Astrocyte (in vitro differentiated cells and primary cell): ENCODE measurements at regions not wholly inside any gene's neighbourhood (a gene's known extent, or its start where the extent isn't known, plus 50 kb on each side); places are given as distances from the start of the nearest gene placed in this dataset.

Source experiments
- DNase-seq: peaks from one replicate; pipeline ENCODE4 v3.0.0-alpha.2; 2010; ENCODE audit warnings: low read depth
- FAIRE-seq: peaks from 2 replicates; lab custom pipeline; 2011; peaks lifted over from hg19 to GRCh38; lab: Jason Lieb, UNC
- H2AFZ ChIP-seq: 2 replicates; pipeline ENCODE4 v1.6.0; 2012; ENCODE audit warnings: low read depth, low read length, inconsistent platforms
- H3K27ac ChIP-seq: 2 replicates; pipeline ENCODE4 v1.5.1; 2011; ENCODE audit warnings: low read depth, low read length, inconsistent platforms
- H3K27me3 ChIP-seq: 2 replicates; pipeline ENCODE4 v1.6.0; 2011; ENCODE audit warnings: low read length, inconsistent platforms; ENCODE audit not compliant: insufficient read depth
- H3K36me3 ChIP-seq: 2 replicates; pipeline ENCODE4 v1.5.1; 2011; ENCODE audit warnings: low read length, inconsistent platforms; ENCODE audit not compliant: insufficient read depth
- H3K4me1 ChIP-seq: 2 replicates; pipeline ENCODE4 v1.5.1; 2011; ENCODE audit warnings: low read length, inconsistent platforms; ENCODE audit not compliant: insufficient read depth
- H3K4me2 ChIP-seq: 2 replicates; pipeline ENCODE4 v1.6.0; 2012; ENCODE audit warnings: low read length, inconsistent platforms
- H3K4me3 ChIP-seq: 2 replicates; pipeline ENCODE4 v1.5.1; 2011; ENCODE audit warnings: low read depth, mild to moderate bottlenecking, low read length, inconsistent platforms; ENCODE audit not compliant: insufficient read depth
- H3K79me2 ChIP-seq: 2 replicates; pipeline ENCODE4 v1.6.0; 2012; ENCODE audit warnings: mild to moderate bottlenecking, low read length, inconsistent platforms; ENCODE audit not compliant: insufficient read depth
- H3K9ac ChIP-seq: 2 replicates; pipeline ENCODE4 v1.6.0; 2012; ENCODE audit warnings: mild to moderate bottlenecking, low read length, inconsistent platforms
- H3K9me3 ChIP-seq: 2 replicates; pipeline ENCODE4 v1.5.1; 2012; ENCODE audit warnings: low read depth, mild to moderate bottlenecking, low read length, inconsistent platforms; ENCODE audit not compliant: insufficient read depth
- H4K20me1 ChIP-seq: 2 replicates; pipeline ENCODE4 v1.6.0; 2012; ENCODE audit warnings: low read length, inconsistent platforms; ENCODE audit not compliant: insufficient read depth
- H3K27ac Mint-ChIP-seq: one replicate; pipeline ENCODE4 v1.8.0; 2021; ENCODE audit warnings: mild to moderate bottlenecking, mixed read lengths; ENCODE audit not compliant: unreplicated experiment
- H3K27me3 Mint-ChIP-seq: one replicate; pipeline ENCODE4 v1.8.0; 2021; ENCODE audit warnings: low read depth, mixed read lengths; ENCODE audit not compliant: unreplicated experiment
- H3K36me3 Mint-ChIP-seq: one replicate; pipeline ENCODE4 v1.8.0; 2021; ENCODE audit warnings: low read depth, mixed read lengths; ENCODE audit not compliant: unreplicated experiment
- H3K4me1 Mint-ChIP-seq: one replicate; pipeline ENCODE4 v1.8.0; 2021; ENCODE audit warnings: low read depth, mixed read lengths; ENCODE audit not compliant: unreplicated experiment
- H3K4me3 Mint-ChIP-seq: one replicate; pipeline ENCODE4 v1.8.0; 2021; ENCODE audit warnings: mild to moderate bottlenecking, moderate library complexity, mixed read lengths; ENCODE audit not compliant: unreplicated experiment
- H3K9me3 Mint-ChIP-seq: one replicate; pipeline ENCODE4 v1.8.0; 2021; ENCODE audit warnings: mild to moderate bottlenecking, mixed read lengths; ENCODE audit not compliant: unreplicated experiment
- EZH2 ChIP-seq: IDR thresholded peaks from 2 replicates; pipeline ENCODE4 v1.6.1; 2012; ENCODE audit warnings: mild to moderate bottlenecking, low read length, inconsistent platforms; ENCODE audit not compliant: insufficient read depth
- TF ChIP-seq, protein P1 (sequence below): IDR thresholded peaks from 2 replicates; pipeline ENCODE4 v1.5.1; 2011; ENCODE audit warnings: low read depth, mild to moderate bottlenecking, inconsistent platforms, low read length, moderate library complexity; ENCODE audit not compliant: insufficient read depth

GRCh38 chr18:60082790-60083189 is 183.0 kb downstream of the PMAIP1 start:
- no peaks in the 10 kb centered on the region for H3K27me3 ChIP-seq
- H3K79me2 ChIP-seq = no peaks in the 10 kb centered on the region
- no peaks in the 10 kb centered on the region for H3K9me3 ChIP-seq
- H3K4me2 ChIP-seq = no peak overlapping the region
- no peak overlapping the region for H3K4me3 Mint-ChIP-seq
- no peak overlapping the region for H3K27ac ChIP-seq
- H3K36me3 Mint-ChIP-seq = no peaks in the 10 kb centered on the region
- H4K20me1 ChIP-seq = no peaks in the 10 kb centered on the region
- DNase-seq (peak; percentile 14), FAIRE-seq (no peak)
- H3K4me3 ChIP-seq = no peak overlapping the region
- H3K36me3 ChIP-seq = no peaks in the 10 kb centered on the region
- H3K9me3 Mint-ChIP-seq = peaks cover 2% of the 10 kb centered on the region
- no peak overlapping the region for H2AFZ ChIP-seq
- no peak overlapping the region for H3K9ac ChIP-seq
- no peak overlapping the region for H3K27ac Mint-ChIP-seq
- H3K4me1 ChIP-seq = no peaks in the 10 kb centered on the region
- no peaks in the 10 kb centered on the region for H3K27me3 Mint-ChIP-seq
- no peak for TF ChIP-seq EZH2
- TF ChIP-seq, protein P1, sequence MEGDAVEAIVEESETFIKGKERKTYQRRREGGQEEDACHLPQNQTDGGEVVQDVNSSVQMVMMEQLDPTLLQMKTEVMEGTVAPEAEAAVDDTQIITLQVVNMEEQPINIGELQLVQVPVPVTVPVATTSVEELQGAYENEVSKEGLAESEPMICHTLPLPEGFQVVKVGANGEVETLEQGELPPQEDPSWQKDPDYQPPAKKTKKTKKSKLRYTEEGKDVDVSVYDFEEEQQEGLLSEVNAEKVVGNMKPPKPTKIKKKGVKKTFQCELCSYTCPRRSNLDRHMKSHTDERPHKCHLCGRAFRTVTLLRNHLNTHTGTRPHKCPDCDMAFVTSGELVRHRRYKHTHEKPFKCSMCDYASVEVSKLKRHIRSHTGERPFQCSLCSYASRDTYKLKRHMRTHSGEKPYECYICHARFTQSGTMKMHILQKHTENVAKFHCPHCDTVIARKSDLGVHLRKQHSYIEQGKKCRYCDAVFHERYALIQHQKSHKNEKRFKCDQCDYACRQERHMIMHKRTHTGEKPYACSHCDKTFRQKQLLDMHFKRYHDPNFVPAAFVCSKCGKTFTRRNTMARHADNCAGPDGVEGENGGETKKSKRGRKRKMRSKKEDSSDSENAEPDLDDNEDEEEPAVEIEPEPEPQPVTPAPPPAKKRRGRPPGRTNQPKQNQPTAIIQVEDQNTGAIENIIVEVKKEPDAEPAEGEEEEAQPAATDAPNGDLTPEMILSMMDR = no peak
- peaks cover 2% of the 10 kb centered on the region for H3K4me1 Mint-ChIP-seq

DNA sequence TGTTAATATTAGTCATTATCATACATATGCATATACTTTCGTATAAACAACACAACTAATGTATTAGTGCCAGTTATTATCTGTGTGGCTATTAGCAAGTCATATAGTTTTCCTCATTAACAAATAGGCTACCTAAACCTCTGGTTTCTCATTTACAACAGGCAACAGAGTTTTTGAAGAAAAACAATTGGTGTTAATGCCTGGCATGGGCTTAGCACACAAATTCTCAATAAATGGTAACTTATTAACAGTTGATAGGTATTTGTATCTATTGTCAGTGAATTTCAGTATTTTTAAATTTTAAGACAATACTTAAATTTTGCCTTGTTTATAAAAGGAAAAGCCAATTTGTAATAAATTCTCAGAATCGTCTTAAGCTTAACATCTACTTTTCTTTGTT is 182.5 kb downstream of the PMAIP1 start:
- Histone ChIP-seq H3K9me3 (no peaks in the 10 kb centered on the region), H3K36me3 (no peaks in the 10 kb centered on the region), H2AFZ (no peak overlapping the region), H3K79me2 (no peaks in the 10 kb centered on the region), H3K4me2 (no peak overlapping the region), H4K20me1 (no peaks in the 10 kb centered on the region), H3K4me3 (no peak overlapping the region), H3K4me1 (no peaks in the 10 kb centered on the region), H3K27ac (no peak overlapping the region), H3K9ac (no peak overlapping the region), H3K27me3 (no peaks in the 10 kb centered on the region)
- H3K27ac Mint-ChIP-seq = no peak overlapping the region
- H3K27me3 Mint-ChIP-seq = no peaks in the 10 kb centered on the region
- peaks cover 2% of the 10 kb centered on the region for H3K4me1 Mint-ChIP-seq
- no peaks in the 10 kb centered on the region for H3K36me3 Mint-ChIP-seq
- TF ChIP-seq, protein P1 = no peak
- TF ChIP-seq EZH2 = no peak
- peaks cover 2% of the 10 kb centered on the region for H3K9me3 Mint-ChIP-seq
- H3K4me3 Mint-ChIP-seq = no peak overlapping the region
- FAIRE-seq (no peak), DNase-seq (no peak)

GRCh38 chr18:60075477-60075876 is 175.7 kb downstream of the PMAIP1 start:
- Histone ChIP-seq H3K79me2 (no peaks in the 10 kb centered on the region), H3K9ac (no peak overlapping the region), H4K20me1 (no peaks in the 10 kb centered on the region), H3K9me3 (no peaks in the 10 kb centered on the region), H3K27me3 (no peaks in the 10 kb centered on the region), H3K36me3 (no peaks in the 10 kb centered on the region), H3K4me3 (no peak overlapping the region), H3K27ac (no peak overlapping the region), H2AFZ (no peak overlapping the region), H3K4me2 (no peak overlapping the region), H3K4me1 (peaks cover 5% of the 10 kb centered on the region)
- no peak overlapping the region for H3K27ac Mint-ChIP-seq
- TF ChIP-seq, protein P1 = no peak
- TF ChIP-seq EZH2 = no peak
- no peak for FAIRE-seq
- H3K36me3 Mint-ChIP-seq = no peaks in the 10 kb centered on the region
- no peak for DNase-seq
- H3K27me3 Mint-ChIP-seq = no peaks in the 10 kb centered on the region
- peaks cover 4% of the 10 kb centered on the region for H3K9me3 Mint-ChIP-seq
- no peak overlapping the region for H3K4me3 Mint-ChIP-seq
- no peaks in the 10 kb centered on the region for H3K4me1 Mint-ChIP-seq
